Endothelial cell of umbilical vein (primary cell): ENCODE measurements at regions not wholly inside any gene's neighbourhood (a gene's known extent, or its start where the extent isn't known, plus 50 kb on each side); places are given as distances from the start of the nearest gene placed in this dataset.

ENCODE experiments used
- BruUV-seq: library from RNA; stranded (reverse); fragments of 400-500 nt; replicated peaks from 2 replicates; lab custom pipeline; 2021; lab: Mats Ljungman, UMichigan
- CTCF ChIA-PET: fragments of 300-600, 350-600 bp; sonication (Branson Sonifier 250); formaldehyde crosslinking; loops from one replicate; lab custom pipeline; 2021; ENCODE audit warnings: antibody characterized with exemption, inconsistent platforms; lab: Charles Lee
- POLR2A ChIA-PET: fragments of 300-600, 350-600 bp; sonication (Branson Sonifier 250); formaldehyde crosslinking; loops from one replicate; lab custom pipeline; 2021; ENCODE audit warnings: antibody characterized with exemption, inconsistent platforms; lab: Charles Lee
- DNase-seq: peaks from one replicate; pipeline ENCODE4 v3.0.0-alpha.2; 2011; ENCODE audit warnings: low read depth, low spot score
- FAIRE-seq: peaks from 2 replicates; lab custom pipeline; 2011; peaks lifted over from hg19 to GRCh38; lab: Jason Lieb, UNC
- H2AFZ ChIP-seq: 2 replicates; pipeline ENCODE4 v1.6.0; 2012; ENCODE audit warnings: low read depth, low read length, control low read depth, inconsistent platforms
- H3K27ac ChIP-seq: 2 replicates; pipeline ENCODE4 v1.5.1; 2011; ENCODE audit warnings: low read depth, mild to moderate bottlenecking, control low read depth, low read length, moderate library complexity; ENCODE audit not compliant: insufficient read depth
- H3K27me3 ChIP-seq, 2 experiments: 2 replicates each; pipeline versions ENCODE4 v1.6.0 to v1.6.1; 2011; ENCODE audit warnings: low read length in 2 of 2, mixed read lengths in 1 of 2; ENCODE audit not compliant: control insufficient read depth in 2 of 2, insufficient read depth in 2 of 2
- H3K36me3 ChIP-seq, 2 experiments: 2 replicates in 1 of 2; 3 replicates in 1 of 2; pipeline ENCODE4 v1.5.1; 2011; ENCODE audit warnings: low read length in 2 of 2, mild to moderate bottlenecking in 1 of 2, moderate library complexity in 1 of 2; ENCODE audit not compliant: control insufficient read depth in 2 of 2, insufficient read depth in 2 of 2; ENCODE audit errors: extremely low read depth in 1 of 2
- H3K4me1 ChIP-seq: 3 replicates; pipeline ENCODE4 v1.5.1; 2011; ENCODE audit warnings: mild to moderate bottlenecking, low read length; ENCODE audit not compliant: control insufficient read depth, insufficient read depth; ENCODE audit errors: extremely low read depth
- H3K4me2 ChIP-seq: 2 replicates; pipeline ENCODE4 v1.6.1; 2011; ENCODE audit warnings: low read length, control low read depth, mixed read lengths; ENCODE audit not compliant: insufficient read depth
- H3K4me3 ChIP-seq, 3 experiments: fragments of 200-600 bp in 1 of 3; sonication (generic), shearing (Covaris generic) in 1 of 3; replicated peaks in 1 of 3; 2 replicates each; pipeline ENCODE4 v1.5.1; 2011 to 2016; ENCODE audit warnings: control low read depth in 3 of 3, low read length in 3 of 3, mild to moderate bottlenecking in 2 of 3, inconsistent platforms in 1 of 3, low read depth in 1 of 3, moderate library complexity in 1 of 3; ENCODE audit not compliant: insufficient read depth in 1 of 3
- H3K79me2 ChIP-seq: 2 replicates; pipeline ENCODE4 v1.6.0; 2012; ENCODE audit warnings: low read length, inconsistent platforms; ENCODE audit not compliant: control insufficient read depth, insufficient read depth
- H3K9ac ChIP-seq: replicated peaks from 2 replicates; pipeline ENCODE3; 2011; ENCODE audit warnings: low read length, control low read depth; ENCODE audit not compliant: insufficient read depth; ENCODE audit errors: extremely low read depth
- H3K9me1 ChIP-seq: replicated peaks from 3 replicates; pipeline ENCODE4 v1.6.0; 2011; ENCODE audit warnings: mild to moderate bottlenecking, low read length; ENCODE audit not compliant: control insufficient read depth, insufficient read depth; ENCODE audit errors: extremely low read depth
- H3K9me3 ChIP-seq: replicated peaks from 2 replicates; pipeline ENCODE4 v1.5.1; 2012; ENCODE audit warnings: low read length, inconsistent platforms; ENCODE audit not compliant: control insufficient read depth, insufficient read depth
- H4K20me1 ChIP-seq: replicated peaks from 2 replicates; pipeline ENCODE3; 2011; ENCODE audit warnings: mild to moderate bottlenecking, low read length; ENCODE audit not compliant: control insufficient read depth, insufficient read depth; ENCODE audit errors: extremely low read depth
- CTCF ChIP-seq, 2 donors: IDR thresholded peaks; 1 replicate in 1 of 2; 2 replicates in 1 of 2; pipeline ENCODE4 v1.5.1; 2011; ENCODE audit warnings: low read length in 2 of 2, mild to moderate bottlenecking in 2 of 2, moderate library complexity in 2 of 2, control low read depth in 1 of 2, inconsistent platforms in 1 of 2, low read depth in 1 of 2; ENCODE audit not compliant: insufficient read depth in 1 of 2; ENCODE audit errors: extremely low read depth in 1 of 2
- EZH2 ChIP-seq: IDR thresholded peaks from 2 replicates; pipeline ENCODE4 v1.6.1; 2012; ENCODE audit warnings: borderline replicate concordance, low read depth, mild to moderate bottlenecking, moderate library complexity, low read length, inconsistent platforms; ENCODE audit not compliant: severe bottlenecking
- FOS ChIP-seq: IDR thresholded peaks from 2 replicates; pipeline ENCODE4 v1.6.1; 2011; ENCODE audit warnings: mild to moderate bottlenecking, low read length, moderate library complexity, borderline replicate concordance; ENCODE audit not compliant: insufficient read depth
- GATA2 ChIP-seq: IDR thresholded peaks from 2 replicates; pipeline ENCODE4 v1.7.0; 2011; ENCODE audit warnings: low read depth, mild to moderate bottlenecking, moderate library complexity, mixed read lengths, low read length; ENCODE audit not compliant: insufficient read length, insufficient read depth
- JUN ChIP-seq: IDR thresholded peaks from 2 replicates; pipeline ENCODE4 v1.6.1; 2011; ENCODE audit warnings: borderline replicate concordance, low read depth; ENCODE audit not compliant: insufficient read length, insufficient read depth
- MAX ChIP-seq: IDR thresholded peaks from 2 replicates; pipeline ENCODE4 v1.6.1; 2011; ENCODE audit not compliant: insufficient read depth, insufficient read length
- MYC ChIP-seq: IDR thresholded peaks from one replicate; pipeline ENCODE4 v1.6.1; 2011; ENCODE audit warnings: mild to moderate bottlenecking, low read depth, low read length
- POLR2A ChIP-seq: IDR thresholded peaks from 2 replicates; pipeline ENCODE4 v1.6.1; 2012; ENCODE audit warnings: low read depth, mild to moderate bottlenecking, control low read depth, low read length
- POLR2AphosphoS5 ChIP-seq: IDR thresholded peaks from 2 replicates; pipeline ENCODE4 v1.6.1; 2012; ENCODE audit warnings: low read depth, mild to moderate bottlenecking, control low read depth, low read length, moderate library complexity; ENCODE audit not compliant: insufficient read depth
- dilution Hi-C: fragments of 300-500 bp; cut with MboI; formaldehyde crosslinking; loops from one replicate; pipeline ENCODE4 v1.15.0; 2019; ENCODE audit warnings: low sequenced_read_pairs; ENCODE audit not compliant: extremely low pct_ligation_motif_present
- intact Hi-C: fragments of 100-400 bp; cut with micrococcal nuclease; formaldehyde crosslinking; loops from one replicate; pipeline ENCODE4 v1.10.0; 2022

GRCh38 chr10:2303169-2303568 lies 565.8 kb upstream of the ADARB2 start:
- Histone ChIP-seq H4K20me1 (no peaks in the 10 kb centered on the region), H3K79me2 (no peaks in the 10 kb centered on the region), H2AFZ (no peak overlapping the region), H3K9ac (no peak overlapping the region), H3K4me3 (no peak overlapping the region), H3K36me3 (no peaks in the 10 kb centered on the region), H3K4me2 (no peak overlapping the region), H3K4me1 (no peaks in the 10 kb centered on the region), H3K9me3 (peaks cover 11% of the 10 kb centered on the region), H3K9me1 (no peaks in the 10 kb centered on the region), H3K27me3 (no peaks in the 10 kb centered on the region), H3K27ac (no peak overlapping the region)
- dilution Hi-C loops = no loop called here
- no TSS peak for BruUV-seq
- DNase-seq (no peak), FAIRE-seq (no peak)
- ChIA-PET POLR2A (no interaction called here), CTCF (no interaction called here)
- intact Hi-C loops = no loop called here
- TF ChIP-seq EZH2 (no peak), JUN (no peak), CTCF (IDR thresholded peaks at IDR 0.05; ENCODE audit: extremely low read depth in 1 of 2, insufficient read depth in 1 of 2, low read depth in 1 of 2, low read length in 2 of 2) (no peak), GATA2 (no peak), MYC (no peak), POLR2A (no peak), FOS (no peak), MAX (no peak), POLR2AphosphoS5 (no peak)
